Natural killer cell treated with Interleukin-12 subunit alpha and Interleukin-12 subunit beta and Interleukin-15 and Interleukin-18, amount 100 ng/mL, for 72 hours (primary cell): ENCODE measurements at regions not wholly inside any gene's neighbourhood (a gene's known extent, or its start where the extent isn't known, plus 50 kb on each side); places are given as distances from the start of the nearest gene placed in this dataset.
"Not testable (repeated sequence)": the region's sequence is repeated elsewhere in the genome, so short reads cannot be mapped to it uniquely, and the experiment has no call there.

Experiments used
- ATAC-seq, 2 donors: fragments of 150-1000 bp; cut with Tn5 transposase in 1 of 2; sonication (Bioruptor Pico), chemical (Tn5 transposase) in 1 of 2; 2 replicates each; pipeline ENCODE4 v1.10.0; 2021
- DNase-seq: peaks from one replicate; pipeline ENCODE4 v3.0.0; 2022; ENCODE audit warnings: low spot score
- H3K27ac Mint-ChIP-seq, 2 donors: 1 replicate in 1 of 2; 2 replicates in 1 of 2; pipeline ENCODE4 v1.8.0; 2022; ENCODE audit warnings: mixed read lengths in 2 of 2, mild to moderate bottlenecking in 1 of 2, moderate library complexity in 1 of 2
- H3K27me3 Mint-ChIP-seq, 2 donors: 1 replicate in 1 of 2; 2 replicates in 1 of 2; pipeline ENCODE4 v1.8.0; 2022; ENCODE audit warnings: mixed read lengths in 2 of 2
- H3K36me3 Mint-ChIP-seq: one replicate; pipeline ENCODE4 v1.8.0; 2022; ENCODE audit warnings: mixed read lengths
- H3K4me1 Mint-ChIP-seq, 2 donors: 1 replicate in 1 of 2; 2 replicates in 1 of 2; pipeline ENCODE4 v1.8.0; 2022; ENCODE audit warnings: low read depth in 2 of 2, mixed read lengths in 2 of 2, mild to moderate bottlenecking in 1 of 2
- H3K4me3 Mint-ChIP-seq: one replicate; pipeline ENCODE4 v1.8.0; 2022; ENCODE audit warnings: mixed read lengths
- H3K9me3 Mint-ChIP-seq: 2 replicates; pipeline ENCODE4 v1.8.0; 2022; ENCODE audit warnings: mixed read lengths

DNA sequence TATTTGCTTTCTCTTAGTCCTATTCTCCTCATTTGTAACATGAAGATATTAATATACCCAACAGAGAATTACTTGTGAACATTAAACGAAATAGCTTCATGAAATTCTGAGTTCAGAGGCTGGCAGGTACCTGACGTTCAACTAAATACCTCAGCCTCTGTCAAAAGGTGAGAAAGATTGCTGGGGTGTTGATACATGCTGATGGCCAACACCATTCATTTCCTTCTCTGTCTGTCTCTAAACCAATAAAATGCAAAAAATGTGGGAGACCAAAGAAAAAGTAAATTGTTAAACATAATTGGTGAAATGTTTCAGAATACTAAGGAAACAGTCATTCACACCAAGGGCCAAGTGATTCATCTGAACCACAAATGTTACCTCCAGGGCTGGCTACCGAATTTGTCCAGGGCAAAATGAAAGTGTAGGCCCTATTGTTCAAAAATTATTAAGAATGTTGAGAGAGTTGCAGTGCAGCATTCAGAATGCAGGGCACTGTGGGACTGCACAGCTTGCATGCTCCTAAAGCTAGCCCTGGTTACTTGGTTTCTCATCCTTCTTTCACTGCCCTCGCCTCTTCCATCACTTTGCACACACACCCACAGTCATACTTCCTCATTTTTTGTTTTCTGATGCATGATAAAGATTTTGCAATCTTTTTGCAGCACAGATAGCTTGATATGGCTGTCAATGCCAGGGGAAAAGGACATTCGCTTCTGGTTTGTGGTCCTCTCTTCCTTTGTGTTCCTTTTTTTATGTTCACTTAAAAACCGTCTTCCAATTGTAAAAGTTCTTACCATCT lies 414.3 kb upstream of the NR5A2 start:
- Mint-ChIP-seq H3K27ac (no peak overlapping the region), H3K9me3 (no peaks in the 10 kb centered on the region), H3K4me3 (peak overlapping the region; percentile 16), H3K36me3 (no peaks in the 10 kb centered on the region), H3K27me3 (peaks cover 0 to 7% of the 10 kb centered on the region in 2 donors), H3K4me1 (peaks cover 8 to 11% of the 10 kb centered on the region in 2 donors)
- DNase-seq: no peak
- peak; percentile 33 to 71 for ATAC-seq

DNA sequence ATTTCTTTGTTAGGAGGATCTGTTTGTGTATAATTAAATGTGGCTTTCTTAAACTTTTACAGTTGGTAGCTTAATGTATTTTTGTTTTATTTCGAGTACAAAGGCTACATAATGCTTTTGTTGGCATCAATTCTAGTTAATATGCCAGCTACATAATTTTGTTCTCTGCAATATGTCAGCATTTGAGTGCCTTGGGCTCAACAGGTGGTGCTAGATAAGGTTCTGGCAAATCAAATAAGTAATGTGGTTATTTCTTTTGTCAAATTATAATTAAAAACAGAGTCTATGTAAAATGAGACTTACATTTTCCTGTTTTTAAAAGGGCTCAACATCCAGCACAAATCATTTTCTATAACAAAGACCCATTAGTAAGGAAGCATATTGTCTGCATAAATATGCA lies 410.6 kb upstream of the NR5A2 start:
- Mint-ChIP-seq H3K27me3 (peaks cover 0 to 13% of the 10 kb centered on the region in 2 donors), H3K9me3 (peaks cover 3% of the 10 kb centered on the region), H3K4me1 (peaks cover 8 to 11% of the 10 kb centered on the region in 2 donors), H3K4me3 (no peak overlapping the region), H3K27ac (no peak overlapping the region), H3K36me3 (no peaks in the 10 kb centered on the region)
- DNase-seq: no peak
- no peak for ATAC-seq

DNA sequence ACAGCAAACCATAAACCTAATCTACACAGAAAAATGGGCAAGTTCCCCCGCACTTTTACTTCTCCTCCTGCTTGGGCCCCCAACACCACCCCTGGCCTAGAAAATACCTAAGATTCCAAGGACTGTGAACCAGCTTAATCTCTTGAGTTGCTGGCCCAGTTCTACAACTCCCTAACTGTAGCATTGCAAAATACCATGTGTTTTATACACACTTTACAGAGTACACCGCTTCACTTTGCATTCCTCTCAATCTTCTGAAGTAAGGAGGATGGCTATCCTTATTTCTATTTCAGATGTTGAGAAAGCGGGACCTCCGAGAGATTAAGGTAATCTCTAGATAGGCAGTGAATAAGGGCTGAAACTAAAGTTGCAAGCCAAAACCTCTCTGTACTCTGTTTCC lies 408.3 kb upstream of the NR5A2 start:
- Mint-ChIP-seq H3K27me3 (peaks cover 0 to 16% of the 10 kb centered on the region in 2 donors), H3K4me1 (no peaks in the 10 kb centered on the region), H3K4me3 (no peak overlapping the region), H3K27ac (no peak overlapping the region), H3K36me3 (no peaks in the 10 kb centered on the region), H3K9me3 (peaks cover 3% of the 10 kb centered on the region)
- ATAC-seq (no peak), DNase-seq (no peak)

DNA sequence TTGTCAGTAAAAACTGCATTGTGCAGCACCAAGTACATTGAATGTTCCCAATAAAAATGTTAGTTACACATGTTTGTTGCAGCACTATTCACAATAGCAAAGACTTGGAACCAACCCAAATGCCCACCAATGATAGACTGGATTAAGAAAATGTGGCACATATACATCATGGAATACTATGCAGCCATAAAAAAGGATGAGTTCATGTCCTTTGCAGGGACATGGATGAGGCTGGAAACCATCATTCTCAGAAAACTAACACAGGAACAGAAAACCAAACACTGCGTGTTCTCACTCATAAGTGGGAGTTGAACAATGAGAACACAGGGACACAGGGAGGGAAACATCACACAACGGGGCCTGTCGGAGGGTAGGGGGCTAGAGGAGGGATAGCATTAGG lies 401.3 kb upstream of the NR5A2 start:
- peaks cover 6 to 23% of the 10 kb centered on the region in 2 donors for H3K27me3 Mint-ChIP-seq
- H3K4me3 Mint-ChIP-seq, H3K4me1 Mint-ChIP-seq: not testable (repeated sequence)

DNA sequence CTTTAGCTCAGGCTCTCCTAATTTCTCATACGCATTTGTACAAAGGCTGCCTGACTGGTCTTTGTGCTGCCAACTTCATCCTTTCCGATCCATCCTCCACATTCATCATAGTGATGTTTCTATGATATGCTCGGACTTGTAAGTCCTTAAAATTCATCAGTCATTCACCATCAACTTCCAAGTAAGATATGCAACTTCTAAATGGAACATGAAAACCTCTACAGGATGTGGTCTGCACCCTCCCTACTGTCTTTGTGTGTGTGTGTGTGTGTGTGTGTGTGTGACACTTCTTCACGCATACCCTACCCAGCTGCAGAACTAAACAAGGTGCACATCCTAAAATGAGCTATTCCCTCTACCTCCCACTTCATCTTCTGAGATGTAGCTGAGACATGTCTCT lies 397.9 kb upstream of the NR5A2 start:
- Mint-ChIP-seq H3K27me3 (peaks cover 11 to 16% of the 10 kb centered on the region in 2 donors), H3K4me3 (no peak overlapping the region), H3K27ac (no peak overlapping the region), H3K4me1 (peaks cover 7 to 8% of the 10 kb centered on the region in 2 donors), H3K9me3 (peaks cover 9% of the 10 kb centered on the region), H3K36me3 (peaks cover 5% of the 10 kb centered on the region)
- no peak for ATAC-seq
- no peak for DNase-seq

More for the DNA sequence above, 401.3 kb upstream of the NR5A2 start:
- H3K27ac Mint-ChIP-seq, H3K36me3 Mint-ChIP-seq, DNase-seq, H3K9me3 Mint-ChIP-seq, ATAC-seq: not testable (repeated sequence)

DNA sequence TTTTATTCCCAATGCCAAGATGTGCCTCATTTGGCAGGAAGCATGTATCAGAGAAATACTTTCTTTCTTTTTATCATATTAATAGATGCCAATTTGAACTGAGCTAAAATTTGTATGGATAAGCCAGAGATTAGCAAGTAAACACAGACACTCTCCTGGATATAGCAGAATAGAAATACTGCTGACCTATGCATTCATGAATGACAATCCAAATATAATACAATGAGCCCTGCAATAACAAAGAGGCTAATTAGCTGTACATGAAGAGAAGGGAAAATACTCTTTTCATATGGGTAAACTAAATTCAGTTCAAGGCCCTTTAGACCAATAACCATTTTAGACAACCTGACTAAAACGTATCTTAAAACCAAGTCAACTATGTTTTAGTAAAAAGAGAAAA lies 388.1 kb upstream of the NR5A2 start:
- no peak overlapping the region for H3K27ac Mint-ChIP-seq
- no peaks in the 10 kb centered on the region for H3K4me1 Mint-ChIP-seq
- ATAC-seq: no peak
- no peak for DNase-seq
- peaks cover 8 to 38% of the 10 kb centered on the region in 2 donors for H3K27me3 Mint-ChIP-seq
- H3K36me3 Mint-ChIP-seq: peaks cover 10% of the 10 kb centered on the region
- H3K4me3 Mint-ChIP-seq: no peak overlapping the region
- peaks cover 9% of the 10 kb centered on the region for H3K9me3 Mint-ChIP-seq

DNA sequence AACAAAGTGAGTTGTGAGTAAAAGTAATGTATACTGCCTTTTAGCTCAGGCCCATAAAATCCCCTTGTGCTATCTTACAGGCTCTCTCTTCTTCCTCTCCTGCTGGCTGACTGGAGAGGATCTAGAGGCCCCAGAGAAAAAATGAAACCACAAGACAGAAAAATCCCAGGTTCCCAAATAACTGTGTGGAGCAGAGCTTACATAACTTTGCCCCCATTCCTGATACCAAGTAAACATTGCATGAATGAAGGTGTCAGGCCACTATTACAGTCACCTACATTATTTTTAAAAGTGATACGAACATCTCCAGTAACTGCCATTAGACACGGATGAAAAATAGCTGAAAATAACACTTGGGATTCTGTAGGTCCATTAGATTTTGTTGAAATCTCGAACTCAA lies 386.0 kb upstream of the NR5A2 start:
- no peaks in the 10 kb centered on the region for H3K9me3 Mint-ChIP-seq
- H3K4me1 Mint-ChIP-seq: no peaks in the 10 kb centered on the region
- ATAC-seq (no peak), DNase-seq (no peak)
- no peaks in the 10 kb centered on the region for H3K36me3 Mint-ChIP-seq
- H3K27me3 Mint-ChIP-seq: peaks cover 0 to 20% of the 10 kb centered on the region in 2 donors
- no peak overlapping the region for H3K27ac Mint-ChIP-seq
- H3K4me3 Mint-ChIP-seq: no peak overlapping the region

DNA sequence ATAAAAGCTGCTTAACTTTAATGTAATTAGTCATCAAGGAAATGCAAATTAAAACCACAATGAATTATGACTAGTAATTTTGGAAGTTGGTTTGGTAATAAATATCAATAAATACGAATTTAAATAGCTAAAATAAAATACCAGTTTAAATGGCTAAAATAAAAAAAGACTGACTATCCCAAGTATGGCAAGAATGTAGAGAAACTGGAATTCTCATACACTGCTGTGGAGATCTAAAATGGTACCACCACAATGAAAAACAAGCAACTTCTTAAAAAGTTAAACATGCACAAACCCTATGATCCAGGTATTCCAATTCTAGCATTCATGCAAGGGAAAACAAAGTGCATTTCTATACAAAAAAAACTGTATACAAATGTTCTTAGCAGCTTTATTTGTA lies 382.6 kb upstream of the NR5A2 start:
- no peak for ATAC-seq
- H3K4me3 Mint-ChIP-seq: no peak overlapping the region

DNA sequence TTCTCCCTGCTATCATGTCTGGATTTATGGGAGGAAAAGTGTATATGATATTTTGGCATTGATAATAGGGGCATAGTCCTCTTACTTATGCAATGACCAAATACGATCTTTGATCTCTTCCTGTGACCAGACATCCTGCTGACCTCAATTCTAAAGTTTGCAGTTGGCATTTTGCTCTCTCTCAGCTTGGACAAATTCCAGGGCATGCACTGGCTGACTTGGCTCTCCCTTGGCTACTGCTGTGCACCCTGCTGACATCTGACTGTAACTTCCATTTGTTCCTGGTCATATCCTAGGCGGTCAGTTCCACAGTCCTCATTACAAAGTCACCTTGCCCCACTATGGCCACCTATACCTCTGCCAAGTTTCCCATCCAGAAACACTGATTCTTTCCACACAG lies 380.7 kb upstream of the NR5A2 start:
- H3K36me3 Mint-ChIP-seq: peaks cover 5% of the 10 kb centered on the region
- H3K4me3 Mint-ChIP-seq: no peak overlapping the region
- ATAC-seq: no peak
- DNase-seq: no peak
- no peaks in the 10 kb centered on the region for H3K9me3 Mint-ChIP-seq
- peaks cover 0 to 28% of the 10 kb centered on the region in 2 donors for H3K27me3 Mint-ChIP-seq
- no peak overlapping the region for H3K27ac Mint-ChIP-seq
- no peaks in the 10 kb centered on the region for H3K4me1 Mint-ChIP-seq

More for the DNA sequence above, 382.6 kb upstream of the NR5A2 start:
- Mint-ChIP-seq H3K27ac (no peak overlapping the region), H3K9me3 (no peaks in the 10 kb centered on the region), H3K4me1 (no peaks in the 10 kb centered on the region), H3K36me3 (peaks cover 5% of the 10 kb centered on the region), H3K27me3 (peaks cover 0 to 24% of the 10 kb centered on the region in 2 donors)
- no peak for DNase-seq

DNA sequence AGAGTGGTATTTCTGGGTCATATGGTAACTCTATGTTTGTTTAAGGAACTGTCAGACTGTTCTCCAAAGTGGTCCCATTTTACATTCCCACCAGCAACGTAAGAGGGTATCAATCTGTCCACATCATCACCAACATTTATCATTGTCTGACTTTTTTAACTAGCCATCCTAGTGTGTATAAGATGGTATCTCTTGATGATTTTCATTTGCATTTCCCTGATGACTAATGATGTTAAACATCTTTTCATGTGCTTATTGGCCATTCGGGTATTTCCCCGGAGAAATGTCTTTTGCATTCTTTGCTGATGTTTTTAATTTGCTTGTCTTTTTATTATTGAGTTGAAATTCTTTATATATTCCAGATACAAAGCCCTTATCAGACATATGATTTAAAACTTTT lies 370.1 kb upstream of the NR5A2 start:
- H3K9me3 Mint-ChIP-seq: no peaks in the 10 kb centered on the region
- no peak overlapping the region for H3K27ac Mint-ChIP-seq
- DNase-seq (no peak), ATAC-seq (no peak)
- no peaks in the 10 kb centered on the region for H3K36me3 Mint-ChIP-seq
- H3K4me1 Mint-ChIP-seq: no peaks in the 10 kb centered on the region
- H3K4me3 Mint-ChIP-seq: no peak overlapping the region
- H3K27me3 Mint-ChIP-seq: peaks cover 19 to 64% of the 10 kb centered on the region in 2 donors

DNA sequence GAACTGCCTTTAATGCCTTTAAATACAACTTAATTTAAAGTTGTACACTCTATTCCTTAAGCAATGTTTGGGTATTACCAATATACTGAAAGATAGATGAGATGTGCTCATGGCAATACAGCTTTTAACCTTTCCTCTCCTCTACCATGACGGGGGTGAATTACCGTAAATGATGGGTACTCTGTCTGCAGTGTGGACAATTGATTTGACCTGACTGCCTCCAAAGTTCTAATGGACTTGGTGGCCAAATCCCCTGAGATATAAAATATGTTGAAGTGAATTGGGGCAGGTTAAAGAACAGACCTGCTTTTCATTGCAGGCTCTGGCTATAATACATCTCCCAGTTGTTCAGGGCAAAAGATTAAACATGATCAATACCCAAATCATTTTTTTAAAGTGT lies 367.4 kb upstream of the NR5A2 start:
- ATAC-seq (no peak), DNase-seq (no peak)
- Mint-ChIP-seq H3K36me3 (no peaks in the 10 kb centered on the region), H3K27me3 (peaks cover 16 to 69% of the 10 kb centered on the region in 2 donors), H3K27ac (no peak overlapping the region), H3K4me1 (no peaks in the 10 kb centered on the region), H3K9me3 (no peaks in the 10 kb centered on the region), H3K4me3 (no peak overlapping the region)

DNA sequence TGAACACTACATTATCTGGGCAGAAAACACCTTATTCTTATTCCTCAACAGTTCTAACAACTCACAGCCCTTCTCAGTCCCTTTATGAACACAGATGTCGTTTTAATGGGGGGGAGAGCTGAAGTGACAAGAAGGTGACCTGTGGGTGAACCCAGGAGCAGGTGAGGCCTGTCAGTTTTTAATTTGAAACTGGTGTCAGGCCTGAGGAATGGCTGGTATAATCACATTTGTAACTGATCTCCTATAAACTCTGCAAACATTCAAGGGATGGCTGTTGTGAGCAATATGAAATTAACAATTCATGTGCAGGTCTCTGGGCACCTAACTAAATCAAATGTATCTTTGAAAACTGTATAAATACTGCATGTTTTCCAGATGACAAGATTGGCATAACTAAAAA lies 362.1 kb upstream of the NR5A2 start:
- ATAC-seq (no peak), DNase-seq (no peak)
- Mint-ChIP-seq H3K9me3 (no peaks in the 10 kb centered on the region), H3K27me3 (peaks cover 13 to 43% of the 10 kb centered on the region in 2 donors), H3K4me1 (no peaks in the 10 kb centered on the region), H3K27ac (no peak overlapping the region), H3K4me3 (no peak overlapping the region), H3K36me3 (no peaks in the 10 kb centered on the region)

DNA sequence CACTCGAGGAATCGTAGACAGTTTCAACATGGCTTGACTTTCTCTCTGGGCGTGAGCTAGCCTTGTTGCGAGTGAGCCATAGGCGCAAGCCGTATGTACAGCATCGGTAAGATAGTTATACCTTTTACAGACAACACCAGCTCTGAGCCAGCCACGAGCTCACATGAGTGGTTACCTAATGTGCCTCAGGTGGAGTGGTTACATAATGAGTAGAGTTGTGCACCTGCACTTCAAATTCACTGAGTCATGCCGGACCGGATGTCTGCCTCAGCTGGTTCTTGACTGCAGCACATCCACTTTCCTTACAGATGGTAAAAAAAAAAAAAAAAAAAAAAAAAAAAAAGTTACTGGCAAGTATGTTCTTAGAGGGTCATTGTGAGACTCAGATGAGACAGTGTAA lies 360.4 kb upstream of the NR5A2 start:
- Mint-ChIP-seq H3K4me3 (no peak overlapping the region), H3K27ac (no peak overlapping the region), H3K4me1 (no peaks in the 10 kb centered on the region), H3K9me3 (no peaks in the 10 kb centered on the region), H3K27me3 (peaks cover 15 to 28% of the 10 kb centered on the region in 2 donors), H3K36me3 (no peaks in the 10 kb centered on the region)
- no peak for ATAC-seq
- DNase-seq: no peak

DNA sequence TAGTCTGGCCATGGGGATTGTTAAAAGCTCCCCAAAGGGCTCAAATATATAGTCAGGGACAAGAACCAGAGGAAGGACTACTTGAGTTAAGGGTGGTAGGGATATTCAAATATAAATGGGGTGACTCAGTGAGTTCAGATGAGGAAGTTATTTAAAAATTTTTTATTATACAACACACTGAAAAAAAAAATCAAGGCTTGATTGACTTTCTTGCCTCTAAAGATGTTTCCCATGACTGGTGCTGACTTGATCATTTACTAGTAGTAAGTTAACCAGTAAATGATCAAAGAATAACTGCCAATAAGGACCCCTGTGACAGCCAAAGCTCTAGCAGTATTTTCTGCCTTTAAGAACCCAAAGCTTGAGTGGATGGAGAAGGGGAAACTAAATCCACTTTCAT lies 357.6 kb upstream of the NR5A2 start:
- no peak for DNase-seq
- no peak overlapping the region for H3K4me3 Mint-ChIP-seq
- no peaks in the 10 kb centered on the region for H3K36me3 Mint-ChIP-seq
- H3K27ac Mint-ChIP-seq: no peak overlapping the region
- H3K9me3 Mint-ChIP-seq: no peaks in the 10 kb centered on the region
- ATAC-seq: no peak
- H3K4me1 Mint-ChIP-seq: no peaks in the 10 kb centered on the region
- peaks cover 18 to 30% of the 10 kb centered on the region in 2 donors for H3K27me3 Mint-ChIP-seq

DNA sequence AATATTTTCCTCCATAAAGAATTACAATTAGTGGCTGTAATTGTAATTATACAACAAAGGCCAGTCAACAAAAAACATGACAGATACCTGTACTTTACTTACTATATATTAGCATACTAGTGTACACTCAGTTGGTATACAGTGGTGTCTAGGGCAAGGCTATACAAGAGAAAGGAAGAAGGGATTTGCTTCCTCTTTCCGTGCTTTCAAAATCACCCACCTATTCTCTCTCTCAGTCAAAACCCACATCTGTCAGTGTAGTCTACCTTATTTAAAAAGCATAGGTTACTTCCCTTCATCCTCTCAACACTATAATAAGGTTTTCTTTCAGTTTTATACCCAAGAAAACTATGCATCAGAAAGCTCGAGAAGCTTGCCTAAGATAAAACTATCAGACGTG lies 355.8 kb upstream of the NR5A2 start:
- Mint-ChIP-seq H3K4me3 (no peak overlapping the region), H3K27me3 (peaks cover 16 to 40% of the 10 kb centered on the region in 2 donors)

More for the DNA sequence above, 355.8 kb upstream of the NR5A2 start:
- no peak for DNase-seq
- no peaks in the 10 kb centered on the region for H3K9me3 Mint-ChIP-seq
- H3K4me1 Mint-ChIP-seq: no peaks in the 10 kb centered on the region
- no peak for ATAC-seq
- H3K27ac Mint-ChIP-seq: no peak overlapping the region
- no peaks in the 10 kb centered on the region for H3K36me3 Mint-ChIP-seq
